Mesothelial cell of epicardium (in vitro differentiated cells): ENCODE measurements at regions not wholly inside any gene's neighbourhood (a gene's known extent, or its start where the extent isn't known, plus 50 kb on each side); places are given as distances from the start of the nearest gene placed in this dataset.

Experiments used
- DNase-seq, 2 experiments: peaks; one replicate each; pipeline ENCODE4 v3.0.0; 2021; ENCODE audit warnings: low spot score in 2 of 2; ENCODE audit not compliant: unreplicated experiment in 2 of 2
- H3K27ac Mint-ChIP-seq: 2 replicates; pipeline ENCODE4 v1.8.0; 2021; ENCODE audit warnings: mixed read lengths
- H3K27me3 Mint-ChIP-seq: 2 replicates; pipeline ENCODE4 v1.8.0; 2021; ENCODE audit warnings: low read depth, mixed read lengths
- H3K36me3 Mint-ChIP-seq: 2 replicates; pipeline ENCODE4 v1.8.0; 2021; ENCODE audit warnings: mixed read lengths
- H3K4me1 Mint-ChIP-seq: 2 replicates; pipeline ENCODE4 v1.8.0; 2021; ENCODE audit warnings: mixed read lengths
- H3K4me3 Mint-ChIP-seq: 2 replicates; pipeline ENCODE4 v1.8.0; 2021; ENCODE audit warnings: mild to moderate bottlenecking, moderate library complexity, mixed read lengths
- H3K9me3 Mint-ChIP-seq: 2 replicates; pipeline ENCODE4 v1.8.0; 2021; ENCODE audit warnings: mixed read lengths
- CTCF ChIP-seq: fragments of 200-600 bp; sonication (generic); IDR thresholded peaks from one replicate; pipeline ENCODE4 v1.5.0; 2021; ENCODE audit warnings: antibody characterized with exemption; ENCODE audit not compliant: unreplicated experiment

GRCh38 chr13:38159710-38160109, 189.9 kb upstream of the UFM1 start:
- Mint-ChIP-seq H3K4me1 (no peaks in the 10 kb centered on the region), H3K36me3 (no peaks in the 10 kb centered on the region), H3K27me3 (no peaks in the 10 kb centered on the region), H3K27ac (no peak overlapping the region), H3K4me3 (no peak overlapping the region), H3K9me3 (peaks cover 13% of the 10 kb centered on the region)
- no peak for TF ChIP-seq CTCF
- DNase-seq, result no peak

- Mint-ChIP-seq H3K4me1 (peaks cover 11% of the 10 kb centered on the region), H3K27me3 (no peaks in the 10 kb centered on the region), H3K27ac (peak overlapping the region; percentile 81), H3K9me3 (peaks cover 14% of the 10 kb centered on the region), H3K4me3 (no peak overlapping the region), H3K36me3 (peaks cover 3% of the 10 kb centered on the region)
- no peak for DNase-seq
- no peak for TF ChIP-seq CTCF
These were observed 202.6 kb upstream of the UFM1 start for GRCh38 chr13:38147050-38147449.

GRCh38 chr13:38141792-38142191, 207.9 kb upstream of the UFM1 start:
- Mint-ChIP-seq H3K27ac (no peak overlapping the region), H3K4me1 (peaks cover 3% of the 10 kb centered on the region), H3K36me3 (peaks cover 2% of the 10 kb centered on the region), H3K27me3 (no peaks in the 10 kb centered on the region), H3K4me3 (no peak overlapping the region), H3K9me3 (peaks cover 9% of the 10 kb centered on the region)
- TF ChIP-seq CTCF, result no peak
- DNase-seq, result no peak

- H3K4me3 Mint-ChIP-seq, result no peak overlapping the region
- no peak overlapping the region for H3K27ac Mint-ChIP-seq
- H3K36me3 Mint-ChIP-seq, result peaks cover 4% of the 10 kb centered on the region
- no peaks in the 10 kb centered on the region for H3K4me1 Mint-ChIP-seq
- DNase-seq, result no peak
- no peaks in the 10 kb centered on the region for H3K27me3 Mint-ChIP-seq
- H3K9me3 Mint-ChIP-seq, result peaks cover 33% of the 10 kb centered on the region
- TF ChIP-seq CTCF, result no peak
These were observed 214.1 kb upstream of the UFM1 start for GRCh38 chr13:38135592-38135991.

- TF ChIP-seq CTCF, result no peak
- peaks cover 1% of the 10 kb centered on the region for H3K4me1 Mint-ChIP-seq
- no peak for DNase-seq
- H3K4me3 Mint-ChIP-seq, result no peak overlapping the region
- no peaks in the 10 kb centered on the region for H3K36me3 Mint-ChIP-seq
- H3K27ac Mint-ChIP-seq, result no peak overlapping the region
- H3K9me3 Mint-ChIP-seq, result peaks cover 7% of the 10 kb centered on the region
- H3K27me3 Mint-ChIP-seq, result no peaks in the 10 kb centered on the region
These were observed 228.4 kb upstream of the UFM1 start for GRCh38 chr13:38121267-38121666.

GRCh38 chr13:38103851-38104250, 234.3 kb upstream of the TRPC4 start:
- no peak for DNase-seq
- Mint-ChIP-seq H3K27me3 (no peaks in the 10 kb centered on the region), H3K36me3 (no peaks in the 10 kb centered on the region), H3K4me3 (no peak overlapping the region), H3K9me3 (peaks cover 23% of the 10 kb centered on the region), H3K4me1 (peaks cover 7% of the 10 kb centered on the region), H3K27ac (no peak overlapping the region)
- no peak for TF ChIP-seq CTCF
